NOMO-1 treated with DMSO at 0.1 percent for 48 hours (cell line): ENCODE measurements at regions not wholly inside any gene's neighbourhood (a gene's known extent, or its start where the extent isn't known, plus 50 kb on each side); places are given as distances from the start of the nearest gene placed in this dataset.
A peak's percentile ranks its signal among the peaks of the same experiment; 100 is the strongest.
"Not testable (repeated sequence)": the region's sequence is repeated elsewhere in the genome, so short reads cannot be mapped to it uniquely, and the experiment has no call there.

Source experiments
- DNase-seq: peaks from one replicate; lab custom pipeline; 2025; ENCODE audit not compliant: unreplicated experiment; lab: John Stamatoyannopoulos, UW

- no peak for DNase-seq
Measured at GRCh38 chr4:18630218-18631110, 608.9 kb upstream of the LCORL start.

GRCh38 chr4:18627447-18628005 lies 606.0 kb upstream of the LCORL start:
- no peak for DNase-seq

GRCh38 chr4:18626996-18627395 lies 605.4 kb upstream of the LCORL start:
- no peak for DNase-seq

- DNase-seq: no peak
Measured at GRCh38 chr4:18626366-18626765, 604.8 kb upstream of the LCORL start.

GRCh38 chr4:18621186-18621585 lies 599.6 kb upstream of the LCORL start:
- no peak for DNase-seq

GRCh38 chr4:18616720-18617119 lies 595.2 kb upstream of the LCORL start:
- DNase-seq: no peak

GRCh38 chr4:18611026-18611425 lies 589.5 kb upstream of the LCORL start:
- no peak for DNase-seq

GRCh38 chr4:18608908-18609533 lies 587.5 kb upstream of the LCORL start:
- no peak for DNase-seq

- not testable (repeated sequence) for DNase-seq
Measured at GRCh38 chr4:18602610-18603009, 581.1 kb upstream of the LCORL start.

- DNase-seq: peak; percentile 8
Measured at GRCh38 chr4:18593297-18594002, 571.9 kb upstream of the LCORL start.

GRCh38 chr4:18582841-18583240 lies 561.3 kb upstream of the LCORL start:
- no peak for DNase-seq

- DNase-seq: no peak
Measured at GRCh38 chr4:18578307-18578706, 556.8 kb upstream of the LCORL start.

GRCh38 chr4:18572481-18572880 lies 550.9 kb upstream of the LCORL start:
- DNase-seq: no peak

GRCh38 chr4:18571301-18571761 lies 549.8 kb upstream of the LCORL start:
- DNase-seq: no peak

GRCh38 chr4:18570370-18570769 lies 548.8 kb upstream of the LCORL start:
- DNase-seq: no peak

- no peak for DNase-seq
Measured at GRCh38 chr4:18568600-18568999, 547.0 kb upstream of the LCORL start.

GRCh38 chr4:18566970-18567799 lies 545.6 kb upstream of the LCORL start:
- no peak for DNase-seq

- DNase-seq: no peak
Measured at GRCh38 chr4:18559492-18559891, 537.9 kb upstream of the LCORL start.

GRCh38 chr4:18556402-18556801 lies 534.8 kb upstream of the LCORL start:
- no peak for DNase-seq

- no peak for DNase-seq
Measured at GRCh38 chr4:18540349-18540748, 518.8 kb upstream of the LCORL start.

- DNase-seq: no peak
Measured at GRCh38 chr4:18538121-18538520, 516.6 kb upstream of the LCORL start.
